Fibroblast of lung (primary cell): ENCODE measurements at regions not wholly inside any gene's neighbourhood (a gene's known extent, or its start where the extent isn't known, plus 50 kb on each side); places are given as distances from the start of the nearest gene placed in this dataset.

Experiments used
- DNase-seq, 2 donors: peaks; one replicate each; pipeline versions ENCODE4 v3.0.0 to v3.0.0-alpha.2; 2010; ENCODE audit warnings: low read depth in 2 of 2
- H2AFZ ChIP-seq: 2 replicates; pipeline ENCODE4 v1.5.1; 2012; ENCODE audit warnings: low read length, control low read depth, inconsistent platforms
- H3K27ac ChIP-seq: 2 replicates; pipeline ENCODE4 v1.5.1; 2011; ENCODE audit warnings: low read length, control low read depth; ENCODE audit not compliant: insufficient read depth
- H3K27me3 ChIP-seq: 2 replicates; pipeline ENCODE4 v1.5.1; 2011; ENCODE audit warnings: mild to moderate bottlenecking, low read length; ENCODE audit not compliant: control insufficient read depth, insufficient read depth
- H3K36me3 ChIP-seq: 2 replicates; pipeline ENCODE4 v1.5.1; 2011; ENCODE audit warnings: low read length; ENCODE audit not compliant: control insufficient read depth, insufficient read depth
- H3K4me1 ChIP-seq: 2 replicates; pipeline ENCODE4 v1.5.1; 2011; ENCODE audit warnings: low read length; ENCODE audit not compliant: control insufficient read depth, insufficient read depth; ENCODE audit errors: extremely low read depth
- H3K4me2 ChIP-seq: 2 replicates; pipeline ENCODE4 v1.5.1; 2011; ENCODE audit warnings: low read length, control low read depth; ENCODE audit not compliant: insufficient read depth; ENCODE audit errors: extremely low read depth
- H3K4me3 ChIP-seq, 4 experiments: fragments of 200-600 bp in 1 of 4; sonication (generic) in 1 of 4; replicated peaks in 1 of 4; 2 replicates each; pipeline ENCODE4 v1.5.1; 2011 to 2016; ENCODE audit warnings: low read length in 4 of 4, low read depth in 3 of 4, mild to moderate bottlenecking in 3 of 4, control low read depth in 2 of 4, inconsistent platforms in 1 of 4, mixed read lengths in 1 of 4; ENCODE audit not compliant: insufficient read depth in 1 of 4; ENCODE audit errors: control extremely low read depth in 1 of 4
- H3K79me2 ChIP-seq: 2 replicates; pipeline ENCODE4 v1.5.1; 2012; ENCODE audit warnings: mild to moderate bottlenecking, low read length, inconsistent platforms; ENCODE audit not compliant: control insufficient read depth, insufficient read depth
- H3K9ac ChIP-seq: 2 replicates; pipeline ENCODE4 v1.5.1; 2011; ENCODE audit warnings: mild to moderate bottlenecking, low read length, control low read depth; ENCODE audit not compliant: insufficient read depth
- H3K9me3 ChIP-seq: 2 replicates; pipeline ENCODE4 v1.5.1; 2012; ENCODE audit warnings: low read depth, low read length; ENCODE audit not compliant: control insufficient read depth, insufficient read depth
- H4K20me1 ChIP-seq: 2 replicates; pipeline ENCODE4 v1.5.1; 2011; ENCODE audit warnings: low read length; ENCODE audit not compliant: control insufficient read depth, insufficient read depth; ENCODE audit errors: extremely low read depth
- EZH2 ChIP-seq: IDR thresholded peaks from 2 replicates; pipeline ENCODE4 v1.5.1; 2012; ENCODE audit warnings: low read length, control low read depth, mild to moderate bottlenecking; ENCODE audit errors: missing control alignments
- TF ChIP-seq, protein P1 (sequence below), 2 donors: IDR thresholded peaks in 1 of 2; conservative IDR thresholded peaks in 1 of 2; 1 replicate in 1 of 2; 2 replicates in 1 of 2; pipeline ENCODE4 v1.5.1; 2011 to 2012; ENCODE audit warnings: low read length in 2 of 2, control low read depth in 1 of 2, inconsistent platforms in 1 of 2, low read depth in 1 of 2, mild to moderate bottlenecking in 1 of 2

DNA sequence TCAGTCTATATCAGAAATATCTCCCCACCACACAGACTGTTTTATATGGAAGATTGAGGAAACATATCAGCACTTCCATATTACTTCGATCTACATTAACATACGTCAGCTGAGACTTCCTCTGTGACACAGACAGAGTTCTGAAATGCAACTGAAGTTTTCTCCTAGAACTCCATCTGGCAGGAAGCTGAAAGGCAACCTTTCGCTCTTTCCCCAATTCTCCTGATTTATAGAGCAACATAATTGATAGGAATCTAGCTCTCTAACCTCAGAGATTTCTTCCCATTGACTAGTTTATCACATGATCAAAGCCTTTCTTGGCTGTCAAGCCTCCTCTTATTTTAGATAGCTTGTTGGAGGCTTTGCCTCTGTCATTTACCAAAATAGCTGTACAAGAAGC lies 806.7 kb upstream of the CHAC2 start:
- TF ChIP-seq, protein P1, sequence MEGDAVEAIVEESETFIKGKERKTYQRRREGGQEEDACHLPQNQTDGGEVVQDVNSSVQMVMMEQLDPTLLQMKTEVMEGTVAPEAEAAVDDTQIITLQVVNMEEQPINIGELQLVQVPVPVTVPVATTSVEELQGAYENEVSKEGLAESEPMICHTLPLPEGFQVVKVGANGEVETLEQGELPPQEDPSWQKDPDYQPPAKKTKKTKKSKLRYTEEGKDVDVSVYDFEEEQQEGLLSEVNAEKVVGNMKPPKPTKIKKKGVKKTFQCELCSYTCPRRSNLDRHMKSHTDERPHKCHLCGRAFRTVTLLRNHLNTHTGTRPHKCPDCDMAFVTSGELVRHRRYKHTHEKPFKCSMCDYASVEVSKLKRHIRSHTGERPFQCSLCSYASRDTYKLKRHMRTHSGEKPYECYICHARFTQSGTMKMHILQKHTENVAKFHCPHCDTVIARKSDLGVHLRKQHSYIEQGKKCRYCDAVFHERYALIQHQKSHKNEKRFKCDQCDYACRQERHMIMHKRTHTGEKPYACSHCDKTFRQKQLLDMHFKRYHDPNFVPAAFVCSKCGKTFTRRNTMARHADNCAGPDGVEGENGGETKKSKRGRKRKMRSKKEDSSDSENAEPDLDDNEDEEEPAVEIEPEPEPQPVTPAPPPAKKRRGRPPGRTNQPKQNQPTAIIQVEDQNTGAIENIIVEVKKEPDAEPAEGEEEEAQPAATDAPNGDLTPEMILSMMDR (conservative IDR thresholded peaks at IDR 0.05 in 1 of 2, IDR thresholded peaks at IDR 0.05 in 1 of 2; ENCODE audit: low read depth in 1 of 2, low read length in 2 of 2): no peak
- no peak for TF ChIP-seq EZH2
- Histone ChIP-seq H3K4me2 (no peak overlapping the region), H3K4me1 (no peaks in the 10 kb centered on the region), H3K4me3 (no peak overlapping the region), H3K36me3 (no peaks in the 10 kb centered on the region), H3K9ac (no peak overlapping the region), H2AFZ (no peak overlapping the region), H3K9me3 (no peaks in the 10 kb centered on the region), H3K79me2 (no peaks in the 10 kb centered on the region), H3K27ac (no peak overlapping the region), H4K20me1 (no peaks in the 10 kb centered on the region), H3K27me3 (no peaks in the 10 kb centered on the region)
- no peak for DNase-seq

DNA sequence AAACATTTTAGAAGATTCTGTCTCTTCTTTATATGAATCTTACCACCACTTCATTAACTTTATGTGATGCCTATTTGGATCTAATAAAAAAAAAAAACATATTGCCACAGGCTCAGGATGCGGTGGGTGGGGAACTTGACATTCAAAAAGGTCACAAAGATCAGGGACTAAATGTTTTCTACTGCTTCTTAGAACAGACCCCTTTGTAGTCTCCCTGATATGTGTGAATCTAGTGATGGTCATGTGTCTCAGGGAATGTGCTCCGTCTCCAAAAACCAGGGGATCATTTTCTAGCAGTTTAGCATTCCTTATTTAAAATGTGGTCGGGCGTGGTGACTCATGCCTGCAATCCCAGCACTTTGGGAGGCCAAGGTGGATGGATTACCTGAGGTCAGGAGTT lies 807.8 kb upstream of the CHAC2 start:
- H3K4me1 ChIP-seq: no peaks in the 10 kb centered on the region
- H3K9ac ChIP-seq: no peak overlapping the region
- DNase-seq: no peak
- no peak overlapping the region for H3K4me3 ChIP-seq
- no peaks in the 10 kb centered on the region for H3K9me3 ChIP-seq
- no peak overlapping the region for H3K27ac ChIP-seq
- H3K36me3 ChIP-seq: no peaks in the 10 kb centered on the region
- no peak overlapping the region for H2AFZ ChIP-seq
- no peak overlapping the region for H3K4me2 ChIP-seq
- no peak for TF ChIP-seq EZH2
- TF ChIP-seq, protein P1 (conservative IDR thresholded peaks at IDR 0.05 in 1 of 2, IDR thresholded peaks at IDR 0.05 in 1 of 2; ENCODE audit: low read depth in 1 of 2, low read length in 2 of 2): no peak
- H4K20me1 ChIP-seq: no peaks in the 10 kb centered on the region
- no peaks in the 10 kb centered on the region for H3K27me3 ChIP-seq
- H3K79me2 ChIP-seq: no peaks in the 10 kb centered on the region

DNA sequence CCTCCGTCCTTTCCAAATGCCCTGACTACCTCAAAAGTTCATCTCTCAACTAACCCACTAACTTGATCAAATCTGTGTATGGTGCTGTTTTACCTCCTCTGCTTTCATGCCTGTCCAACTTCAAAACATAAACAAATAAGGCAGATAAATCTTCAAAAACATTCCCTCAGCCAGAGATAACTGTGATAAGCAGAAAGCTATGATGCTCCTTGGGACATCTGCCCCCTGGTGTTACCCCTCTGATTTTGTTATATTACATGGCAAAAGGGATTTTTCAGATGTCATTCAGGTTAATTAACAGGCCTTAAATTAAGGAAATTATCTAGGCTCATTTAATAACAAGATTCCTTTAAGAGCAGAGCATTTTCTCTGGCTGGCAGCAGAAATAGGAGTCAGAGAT lies 810.8 kb upstream of the CHAC2 start:
- Histone ChIP-seq H3K36me3 (no peaks in the 10 kb centered on the region), H2AFZ (no peak overlapping the region)
- no peak for DNase-seq

More for the DNA sequence above, 810.8 kb upstream of the CHAC2 start:
- Histone ChIP-seq H3K9ac (no peak overlapping the region), H3K27me3 (no peaks in the 10 kb centered on the region), H3K4me1 (no peaks in the 10 kb centered on the region), H3K27ac (no peak overlapping the region), H3K79me2 (no peaks in the 10 kb centered on the region), H3K4me3 (no peak overlapping the region), H3K9me3 (no peaks in the 10 kb centered on the region), H4K20me1 (no peaks in the 10 kb centered on the region), H3K4me2 (no peak overlapping the region)
- no peak for TF ChIP-seq EZH2
- TF ChIP-seq, protein P1 (conservative IDR thresholded peaks at IDR 0.05 in 1 of 2, IDR thresholded peaks at IDR 0.05 in 1 of 2; ENCODE audit: low read depth in 1 of 2, low read length in 2 of 2): no peak
